Retinal pigment epithelial cell (primary cell): ENCODE measurements at regions not wholly inside any gene's neighbourhood (a gene's known extent, or its start where the extent isn't known, plus 50 kb on each side); places are given as distances from the start of the nearest gene placed in this dataset.

Experiments used
- DNase-seq: peaks from one replicate; pipeline ENCODE4 v3.0.0-alpha.2; 2010; ENCODE audit warnings: low read depth
- H3K4me3 ChIP-seq: 2 replicates; pipeline ENCODE4 v1.5.1; 2011; ENCODE audit warnings: mild to moderate bottlenecking, low read length, control low read depth, moderate library complexity
- TF ChIP-seq, protein P1 (sequence below): conservative IDR thresholded peaks from 2 replicates; pipeline ENCODE4 v1.5.1; 2011; ENCODE audit warnings: low read depth, low read length, control low read depth, inconsistent platforms

DNA sequence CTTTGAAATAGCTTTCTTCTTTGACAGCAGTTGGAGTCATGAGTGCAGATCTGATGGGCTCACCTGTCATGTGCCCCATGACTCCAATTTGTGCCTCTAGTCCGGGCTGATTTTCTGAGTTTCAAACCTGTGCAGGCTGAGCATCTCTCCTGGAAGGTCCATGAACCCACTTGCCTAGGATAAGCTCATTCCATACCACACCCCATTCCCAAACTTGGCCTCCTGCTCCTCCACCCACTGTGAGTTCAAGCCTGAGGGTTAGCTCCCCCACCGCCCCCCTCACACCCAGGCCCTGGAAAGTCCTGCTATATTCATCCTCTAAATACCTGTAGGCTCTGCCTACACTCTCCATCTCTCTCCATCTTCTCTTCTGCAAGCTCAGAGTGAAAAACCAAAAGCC, 126.8 kb upstream of the VRK1 start:
- DNase-seq, result no peak
- TF ChIP-seq, protein P1, sequence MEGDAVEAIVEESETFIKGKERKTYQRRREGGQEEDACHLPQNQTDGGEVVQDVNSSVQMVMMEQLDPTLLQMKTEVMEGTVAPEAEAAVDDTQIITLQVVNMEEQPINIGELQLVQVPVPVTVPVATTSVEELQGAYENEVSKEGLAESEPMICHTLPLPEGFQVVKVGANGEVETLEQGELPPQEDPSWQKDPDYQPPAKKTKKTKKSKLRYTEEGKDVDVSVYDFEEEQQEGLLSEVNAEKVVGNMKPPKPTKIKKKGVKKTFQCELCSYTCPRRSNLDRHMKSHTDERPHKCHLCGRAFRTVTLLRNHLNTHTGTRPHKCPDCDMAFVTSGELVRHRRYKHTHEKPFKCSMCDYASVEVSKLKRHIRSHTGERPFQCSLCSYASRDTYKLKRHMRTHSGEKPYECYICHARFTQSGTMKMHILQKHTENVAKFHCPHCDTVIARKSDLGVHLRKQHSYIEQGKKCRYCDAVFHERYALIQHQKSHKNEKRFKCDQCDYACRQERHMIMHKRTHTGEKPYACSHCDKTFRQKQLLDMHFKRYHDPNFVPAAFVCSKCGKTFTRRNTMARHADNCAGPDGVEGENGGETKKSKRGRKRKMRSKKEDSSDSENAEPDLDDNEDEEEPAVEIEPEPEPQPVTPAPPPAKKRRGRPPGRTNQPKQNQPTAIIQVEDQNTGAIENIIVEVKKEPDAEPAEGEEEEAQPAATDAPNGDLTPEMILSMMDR, result no peak
- H3K4me3 ChIP-seq, result no peak overlapping the region

DNA sequence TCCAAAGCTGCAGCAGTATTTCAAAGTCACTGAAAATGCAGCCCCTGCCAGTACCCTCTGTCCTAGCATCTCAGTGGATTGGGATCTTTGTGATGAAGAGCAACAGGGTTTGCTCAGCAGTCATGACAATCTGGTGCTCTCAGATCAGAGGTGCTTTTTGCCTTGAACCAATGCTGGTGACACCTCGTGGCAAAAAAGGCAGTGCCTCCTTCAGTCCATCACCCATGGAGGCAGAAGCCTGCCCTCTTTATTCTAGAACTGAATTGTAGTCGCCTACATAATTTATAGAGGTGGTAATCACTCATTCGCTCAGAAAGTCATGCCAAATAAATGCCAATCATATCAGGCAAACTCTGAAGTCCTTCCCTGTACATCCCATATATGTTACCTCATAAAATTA, 126.0 kb upstream of the VRK1 start:
- H3K4me3 ChIP-seq, result no peak overlapping the region
- no peak for DNase-seq
- TF ChIP-seq, protein P1, result no peak

DNA sequence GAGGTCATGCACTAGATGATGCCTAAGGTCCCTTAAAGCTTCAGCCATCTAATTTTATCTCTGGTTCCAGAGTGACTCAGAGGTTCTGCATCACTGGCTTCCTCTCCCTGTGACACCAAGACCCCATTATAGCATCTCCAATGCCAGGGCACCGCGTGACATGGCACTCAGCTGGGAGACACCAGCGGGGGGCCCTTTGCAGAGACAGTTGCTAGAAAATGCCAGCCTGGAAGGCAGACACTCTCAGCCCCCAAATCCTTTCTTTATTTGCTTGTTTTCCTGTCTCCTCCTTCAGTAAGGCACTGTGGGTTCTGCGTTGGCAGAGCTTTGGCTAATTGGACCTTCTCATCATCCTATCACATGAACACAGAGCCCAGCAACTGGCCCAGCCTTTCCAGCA, 123.5 kb upstream of the VRK1 start:
- TF ChIP-seq, protein P1, result no peak
- DNase-seq, result no peak
- H3K4me3 ChIP-seq, result no peak overlapping the region

DNA sequence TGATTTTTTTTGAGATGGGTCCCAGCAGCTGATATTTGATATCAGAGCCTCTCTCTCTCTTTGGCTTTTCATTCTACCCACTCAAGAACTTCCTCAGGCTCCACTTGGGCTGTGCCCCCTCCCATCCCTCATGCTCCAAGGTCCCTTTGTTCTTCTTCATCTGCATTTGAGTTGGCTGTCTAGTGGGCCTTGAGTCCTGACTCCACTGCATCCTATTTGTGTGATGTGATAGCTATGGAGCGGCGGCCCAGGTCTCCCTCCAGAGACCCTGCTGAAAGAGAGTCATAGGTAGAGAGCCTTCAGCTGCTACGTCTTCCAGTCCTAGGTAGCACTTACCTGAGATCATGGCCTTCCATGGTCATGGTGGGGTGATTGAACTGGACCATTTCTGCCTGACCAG, 123.1 kb upstream of the VRK1 start:
- H3K4me3 ChIP-seq, result no peak overlapping the region
- TF ChIP-seq, protein P1, result no peak
- no peak for DNase-seq

DNA sequence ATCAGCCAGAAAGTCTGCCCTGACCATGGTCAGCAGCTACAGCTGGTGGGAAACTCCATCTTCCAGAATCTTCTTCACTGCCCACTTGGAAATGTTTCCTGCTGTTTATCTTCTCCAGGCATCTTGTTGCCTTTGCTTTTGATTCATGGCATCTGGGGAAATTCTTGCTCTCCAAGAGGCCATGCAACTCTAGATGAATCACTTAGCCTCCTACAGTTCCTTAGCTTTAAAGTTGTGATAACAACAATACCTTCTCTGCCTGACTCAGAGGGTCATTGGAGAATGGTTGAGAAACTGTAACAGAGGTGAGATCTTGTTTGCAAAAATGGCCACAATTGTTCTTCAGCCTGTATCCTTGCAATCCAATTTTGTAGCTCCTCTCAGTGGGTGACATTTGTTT, 121.0 kb upstream of the VRK1 start:
- no peak for DNase-seq
- TF ChIP-seq, protein P1, result no peak
- no peak overlapping the region for H3K4me3 ChIP-seq

DNA sequence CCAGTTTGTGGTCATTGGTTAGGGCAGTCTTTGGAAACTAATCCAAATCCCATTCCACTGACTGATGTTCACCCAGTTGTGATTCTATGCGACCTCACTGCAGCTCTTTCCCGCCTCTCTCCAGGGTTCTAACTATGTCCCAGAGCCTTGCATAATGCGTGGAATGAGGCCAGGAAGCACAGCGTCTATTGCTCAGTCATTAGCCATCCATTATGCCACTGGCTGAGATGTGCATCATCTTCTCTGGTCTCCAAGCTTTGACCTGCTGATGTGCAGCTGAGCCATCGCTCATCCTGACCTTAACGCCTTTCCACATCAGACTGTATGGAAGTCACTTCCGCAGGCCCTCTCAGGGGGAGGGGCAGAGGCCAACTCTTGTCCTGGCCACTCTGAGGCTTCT, 115.4 kb upstream of the VRK1 start:
- no peak for DNase-seq
- TF ChIP-seq, protein P1, result no peak
- no peak overlapping the region for H3K4me3 ChIP-seq

DNA sequence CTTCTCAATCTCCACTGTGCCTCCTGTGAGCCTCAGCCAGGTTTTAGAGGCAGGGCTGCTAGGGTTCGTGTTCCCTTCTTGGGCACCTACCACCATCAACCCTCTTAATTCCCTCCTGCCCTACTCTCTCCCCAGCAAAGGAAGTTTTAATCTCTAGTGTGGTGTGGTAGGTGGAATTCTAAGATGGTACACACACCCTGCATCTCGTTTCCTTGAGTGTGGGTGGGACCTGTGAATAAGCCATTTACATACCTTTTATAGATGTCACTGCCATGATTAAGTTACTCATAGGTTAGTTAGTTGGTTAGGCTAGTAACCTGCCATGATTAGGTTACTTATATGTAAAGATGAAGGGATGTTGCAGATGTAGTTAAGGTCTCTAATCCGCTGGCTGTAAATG, 114.8 kb upstream of the VRK1 start:
- DNase-seq, result no peak
- H3K4me3 ChIP-seq, result no peak overlapping the region
- TF ChIP-seq, protein P1, result no peak
